HG02678 (cell line): ENCODE measurements at regions not wholly inside any gene's neighbourhood (a gene's known extent, or its start where the extent isn't known, plus 50 kb on each side); places are given as distances from the start of the nearest gene placed in this dataset.

ENCODE experiments used
- ATAC-seq: cut with Tn5 transposase; IDR thresholded peaks from one replicate; pipeline ENCODE4 v1.9.1; 2021; ENCODE audit warnings: mild to moderate bottlenecking, moderate library complexity; ENCODE audit not compliant: unreplicated experiment

GRCh38 chr13:79096099-79096498 is 310.0 kb downstream of the RBM26 start:
- ATAC-seq: no peak

GRCh38 chr13:79090552-79091124 is 315.4 kb downstream of the RBM26 start:
- no peak for ATAC-seq

- no peak for ATAC-seq
Observed at GRCh38 chr13:79084802-79085424, 321.1 kb downstream of the RBM26 start.

- no peak for ATAC-seq
Observed at GRCh38 chr13:79081942-79082341, 324.1 kb downstream of the RBM26 start.

GRCh38 chr13:79079351-79079839 is 326.7 kb downstream of the RBM26 start:
- no peak for ATAC-seq

- ATAC-seq: no peak
Observed at GRCh38 chr13:79075703-79076102, 330.4 kb downstream of the RBM26 start.

GRCh38 chr13:79070343-79070974 is 335.6 kb downstream of the RBM26 start:
- ATAC-seq: no peak

- no peak for ATAC-seq
Observed at GRCh38 chr13:79062291-79062690, 343.8 kb downstream of the RBM26 start.

GRCh38 chr13:79060216-79060615 is 345.8 kb downstream of the RBM26 start:
- ATAC-seq: no peak

- no peak for ATAC-seq
Observed at GRCh38 chr13:79056706-79057105, 349.3 kb downstream of the RBM26 start.

- ATAC-seq: no peak
Observed at GRCh38 chr13:79051472-79051871, 354.6 kb downstream of the RBM26 start.

- ATAC-seq: no peak
Observed at GRCh38 chr13:79044415-79044814, 361.6 kb downstream of the RBM26 start.

GRCh38 chr13:79043208-79043607 is 362.8 kb downstream of the RBM26 start:
- ATAC-seq: no peak

GRCh38 chr13:79037197-79037596 is 368.9 kb downstream of the RBM26 start:
- ATAC-seq: no peak

- ATAC-seq: no peak
Observed at GRCh38 chr13:79034341-79034740, 371.7 kb downstream of the RBM26 start.

- ATAC-seq: no peak
Observed at GRCh38 chr13:79030513-79030912, 371.6 kb upstream of the OBI1 start.

- no peak for ATAC-seq
Observed at GRCh38 chr13:79018166-79018565, 359.2 kb upstream of the OBI1 start.

- ATAC-seq: no peak
Observed at GRCh38 chr13:79011179-79011578, 352.2 kb upstream of the OBI1 start.

- no peak for ATAC-seq
Observed at GRCh38 chr13:79003989-79004898, 345.3 kb upstream of the OBI1 start.

- ATAC-seq: no peak
Observed at GRCh38 chr13:78999494-78999893, 340.5 kb upstream of the OBI1 start.

- no peak for ATAC-seq
Observed at GRCh38 chr13:78998630-78999315, 339.8 kb upstream of the OBI1 start.
